ENCODE measurements at regions not wholly inside any gene's neighbourhood (a gene's known extent, or its start where the extent isn't known, plus 50 kb on each side); places are given as distances from the start of the nearest gene placed in this dataset.

GRCh38 chr4:20577702-20578101, 122.6 kb upstream of the PACRGL start:
- no peak overlapping the region for H4K91ac ChIP-seq (ENCODE audit: low read depth, low read length, poor library complexity)
- no peaks in the 10 kb centered on the region for H3K27me3 ChIP-seq (ENCODE audit: control insufficient read depth in 3 of 3, insufficient read depth in 3 of 3, low read depth in 1 of 3, low read length in 3 of 3)
- no peak overlapping the region for H3K4me2 ChIP-seq (ENCODE audit: insufficient read depth, low read length, poor library complexity, severe bottlenecking)
- no peak overlapping the region for H2BK5ac ChIP-seq (ENCODE audit: low read length)
- peaks cover 5 to 16% of the 10 kb centered on the region in 2 donors for H3K4me1 ChIP-seq (ENCODE audit: control insufficient read depth in 2 of 2, insufficient read depth in 1 of 2, low read depth in 1 of 2, low read length in 2 of 2)
- WGBS, 2 donors (ENCODE audit: extremely low coverage in 2 of 2, insufficient read length in 2 of 2, insufficient replicate concordance in 1 of 2) = no CpG with 5 or more reads among the region's 2 CpGs
- no peaks in the 10 kb centered on the region for H3K79me1 ChIP-seq (ENCODE audit: low read depth, low read length)
- no peaks in the 10 kb centered on the region for H3K9me3 ChIP-seq (replicated peaks in 1 of 2; ENCODE audit: control insufficient read depth in 2 of 2, insufficient read depth in 1 of 2, low read depth in 1 of 2, low read length in 2 of 2)
- H3K14ac ChIP-seq (ENCODE audit: low read length) = no peak overlapping the region
- DNase-seq (ENCODE audit: low spot score) = no peak
- H3K27ac ChIP-seq (replicated peaks; ENCODE audit: low read length) = no peak overlapping the region
- H3K4me3 ChIP-seq (ENCODE audit: low read length in 2 of 2) = no peak overlapping the region
- no peak overlapping the region for H3K23ac ChIP-seq (ENCODE audit: low read depth, low read length, poor library complexity)
- H3K9ac ChIP-seq (ENCODE audit: low read depth, low read length, poor library complexity) = no peak overlapping the region
- no peak overlapping the region for H3K18ac ChIP-seq (ENCODE audit: low read length)
- no peak overlapping the region for H2AK5ac ChIP-seq (ENCODE audit: low read depth, low read length)
- no peak overlapping the region for H3K4ac ChIP-seq (ENCODE audit: low read length)
- H2BK12ac ChIP-seq (ENCODE audit: low read length) = no peak overlapping the region
- H2AFZ ChIP-seq (ENCODE audit: low read length) = no peak overlapping the region
- no peak overlapping the region for H2BK15ac ChIP-seq (ENCODE audit: low read length)
- H2BK120ac ChIP-seq (ENCODE audit: low read depth, low read length) = no peak overlapping the region
- peaks cover 0 to 36% of the 10 kb centered on the region in 2 donors for H3K36me3 ChIP-seq (replicated peaks in 1 of 2; ENCODE audit: control insufficient read depth in 2 of 2, insufficient read depth in 2 of 2, low read length in 2 of 2)
- H4K8ac ChIP-seq (ENCODE audit: low read depth, low read length) = no peak overlapping the region

GRCh38 chr4:20580907-20581306, 119.4 kb upstream of the PACRGL start:
- no peak overlapping the region for H3K4me3 ChIP-seq (ENCODE audit: low read length in 2 of 2)
- H3K9ac ChIP-seq (ENCODE audit: low read depth, low read length, poor library complexity) = no peak overlapping the region
- no peak overlapping the region for H3K18ac ChIP-seq (ENCODE audit: low read length)
- no peak overlapping the region for H2BK15ac ChIP-seq (ENCODE audit: low read length)
- H3K27me3 ChIP-seq (ENCODE audit: control insufficient read depth in 3 of 3, insufficient read depth in 3 of 3, low read depth in 1 of 3, low read length in 3 of 3) = no peaks in the 10 kb centered on the region
- H3K23ac ChIP-seq (ENCODE audit: low read depth, low read length, poor library complexity) = no peak overlapping the region
- H3K9me3 ChIP-seq (replicated peaks in 1 of 2; ENCODE audit: control insufficient read depth in 2 of 2, insufficient read depth in 1 of 2, low read depth in 1 of 2, low read length in 2 of 2) = no peaks in the 10 kb centered on the region
- no peak overlapping the region for H3K27ac ChIP-seq (replicated peaks; ENCODE audit: low read length)
- 100% methylated on average over 1 of the region's 2 CpGs; no CpG with 5 or more reads in 1 of the 2 donors for WGBS, 2 donors (ENCODE audit: extremely low coverage in 2 of 2, insufficient read length in 2 of 2, insufficient replicate concordance in 1 of 2)
- H3K79me1 ChIP-seq (ENCODE audit: low read depth, low read length) = no peaks in the 10 kb centered on the region
- H2BK5ac ChIP-seq (ENCODE audit: low read length) = no peak overlapping the region
- H4K8ac ChIP-seq (ENCODE audit: low read depth, low read length) = no peak overlapping the region
- H3K4me1 ChIP-seq (ENCODE audit: control insufficient read depth in 2 of 2, insufficient read depth in 1 of 2, low read depth in 1 of 2, low read length in 2 of 2) = no peaks in the 10 kb centered on the region
- no peak overlapping the region for H2AK5ac ChIP-seq (ENCODE audit: low read depth, low read length)
- H4K91ac ChIP-seq (ENCODE audit: low read depth, low read length, poor library complexity) = no peak overlapping the region
- H2BK12ac ChIP-seq (ENCODE audit: low read length) = no peak overlapping the region
- no peak overlapping the region for H3K4ac ChIP-seq (ENCODE audit: low read length)
- H3K36me3 ChIP-seq (replicated peaks in 1 of 2; ENCODE audit: control insufficient read depth in 2 of 2, insufficient read depth in 2 of 2, low read length in 2 of 2) = peaks cover 0 to 41% of the 10 kb centered on the region in 2 donors
- no peak overlapping the region for H2AFZ ChIP-seq (ENCODE audit: low read length)
- no peak overlapping the region for H3K14ac ChIP-seq (ENCODE audit: low read length)
- no peak overlapping the region for H3K4me2 ChIP-seq (ENCODE audit: insufficient read depth, low read length, poor library complexity, severe bottlenecking)
- H2BK120ac ChIP-seq (ENCODE audit: low read depth, low read length) = no peak overlapping the region
- no peak for DNase-seq (ENCODE audit: low spot score)

GRCh38 chr4:20589436-20589835, 110.8 kb upstream of the PACRGL start:
- Histone ChIP-seq H3K9me3 (replicated peaks in 1 of 2; ENCODE audit: control insufficient read depth in 2 of 2, insufficient read depth in 1 of 2, low read depth in 1 of 2, low read length in 2 of 2) (no peaks in the 10 kb centered on the region), H3K4ac (ENCODE audit: low read length) (no peak overlapping the region), H3K79me1 (ENCODE audit: low read depth, low read length) (no peaks in the 10 kb centered on the region), H3K27ac (replicated peaks; ENCODE audit: low read length) (no peak overlapping the region), H3K4me3 (ENCODE audit: low read length in 2 of 2) (no peak overlapping the region), H2BK12ac (ENCODE audit: low read length) (no peak overlapping the region), H2AK5ac (ENCODE audit: low read depth, low read length) (no peak overlapping the region), H2BK15ac (ENCODE audit: low read length) (no peak overlapping the region), H2BK120ac (ENCODE audit: low read depth, low read length) (no peak overlapping the region), H2AFZ (ENCODE audit: low read length) (no peak overlapping the region), H4K91ac (ENCODE audit: low read depth, low read length, poor library complexity) (no peak overlapping the region), H3K36me3 (replicated peaks in 1 of 2; ENCODE audit: control insufficient read depth in 2 of 2, insufficient read depth in 2 of 2, low read length in 2 of 2) (peaks cover 0 to 49% of the 10 kb centered on the region in 2 donors), H3K27me3 (ENCODE audit: control insufficient read depth in 3 of 3, insufficient read depth in 3 of 3, low read depth in 1 of 3, low read length in 3 of 3) (no peaks in the 10 kb centered on the region), H3K9ac (ENCODE audit: low read depth, low read length, poor library complexity) (no peak overlapping the region), H3K23ac (ENCODE audit: low read depth, low read length, poor library complexity) (no peak overlapping the region), H3K14ac (ENCODE audit: low read length) (no peak overlapping the region), H4K8ac (ENCODE audit: low read depth, low read length) (no peak overlapping the region), H3K18ac (ENCODE audit: low read length) (no peak overlapping the region), H3K4me2 (ENCODE audit: insufficient read depth, low read length, poor library complexity, severe bottlenecking) (no peak overlapping the region), H3K4me1 (ENCODE audit: control insufficient read depth in 2 of 2, insufficient read depth in 1 of 2, low read depth in 1 of 2, low read length in 2 of 2) (peaks cover 0 to 2% of the 10 kb centered on the region in 2 donors), H2BK5ac (ENCODE audit: low read length) (no peak overlapping the region)
- no CpG with 5 or more reads among the region's 1 CpG for WGBS, 2 donors (ENCODE audit: extremely low coverage in 2 of 2, insufficient read length in 2 of 2, insufficient replicate concordance in 1 of 2)
- no peak for DNase-seq (ENCODE audit: low spot score)

GRCh38 chr4:20590849-20591248, 109.4 kb upstream of the PACRGL start:
- no peak overlapping the region for H2AK5ac ChIP-seq (ENCODE audit: low read depth, low read length)
- peaks cover 0 to 62% of the 10 kb centered on the region in 2 donors for H3K36me3 ChIP-seq (replicated peaks in 1 of 2; ENCODE audit: control insufficient read depth in 2 of 2, insufficient read depth in 2 of 2, low read length in 2 of 2)
- no peak overlapping the region for H4K91ac ChIP-seq (ENCODE audit: low read depth, low read length, poor library complexity)
- no peaks in the 10 kb centered on the region for H3K27me3 ChIP-seq (ENCODE audit: control insufficient read depth in 3 of 3, insufficient read depth in 3 of 3, low read depth in 1 of 3, low read length in 3 of 3)
- no CpG with 5 or more reads among the region's 2 CpGs for WGBS, 2 donors (ENCODE audit: extremely low coverage in 2 of 2, insufficient read length in 2 of 2, insufficient replicate concordance in 1 of 2)
- H2AFZ ChIP-seq (ENCODE audit: low read length) = no peak overlapping the region
- H3K4me2 ChIP-seq (ENCODE audit: insufficient read depth, low read length, poor library complexity, severe bottlenecking) = no peak overlapping the region
- no peak overlapping the region for H3K18ac ChIP-seq (ENCODE audit: low read length)
- H3K9ac ChIP-seq (ENCODE audit: low read depth, low read length, poor library complexity) = no peak overlapping the region
- no peak overlapping the region for H3K23ac ChIP-seq (ENCODE audit: low read depth, low read length, poor library complexity)
- no peak overlapping the region for H2BK5ac ChIP-seq (ENCODE audit: low read length)
- no peak overlapping the region for H2BK120ac ChIP-seq (ENCODE audit: low read depth, low read length)
- H3K4ac ChIP-seq (ENCODE audit: low read length) = no peak overlapping the region
- DNase-seq (ENCODE audit: low spot score) = no peak
- no peak overlapping the region for H3K4me3 ChIP-seq (ENCODE audit: low read length in 2 of 2)
- H3K79me1 ChIP-seq (ENCODE audit: low read depth, low read length) = no peaks in the 10 kb centered on the region
- H2BK15ac ChIP-seq (ENCODE audit: low read length) = no peak overlapping the region
- H3K14ac ChIP-seq (ENCODE audit: low read length) = no peak overlapping the region
- H3K27ac ChIP-seq (replicated peaks; ENCODE audit: low read length) = no peak overlapping the region
- H3K4me1 ChIP-seq (ENCODE audit: control insufficient read depth in 2 of 2, insufficient read depth in 1 of 2, low read depth in 1 of 2, low read length in 2 of 2) = peaks cover 0 to 2% of the 10 kb centered on the region in 2 donors
- H3K9me3 ChIP-seq (replicated peaks in 1 of 2; ENCODE audit: control insufficient read depth in 2 of 2, insufficient read depth in 1 of 2, low read depth in 1 of 2, low read length in 2 of 2) = no peaks in the 10 kb centered on the region
- no peak overlapping the region for H4K8ac ChIP-seq (ENCODE audit: low read depth, low read length)
- no peak overlapping the region for H2BK12ac ChIP-seq (ENCODE audit: low read length)

Measured in neuronal stem cell (in vitro differentiated cells).